WERI-Rb-1 (cell line): ENCODE measurements at regions not wholly inside any gene's neighbourhood (a gene's known extent, or its start where the extent isn't known, plus 50 kb on each side); places are given as distances from the start of the nearest gene placed in this dataset.

Source experiments
- DNase-seq: peaks from one replicate; pipeline ENCODE4 v3.0.0-alpha.2; 2020
- H3K27ac ChIP-seq: fragments of 250-450 bp; sonication (Bioruptor Pico); 2 replicates; pipeline ENCODE4 v1.5.1; 2020; ENCODE audit warnings: mild to moderate bottlenecking, moderate library complexity
- H3K27me3 ChIP-seq: fragments of 250-450 bp; sonication (Bioruptor Pico); 2 replicates; pipeline ENCODE4 v1.5.1; 2021; ENCODE audit warnings: mild to moderate bottlenecking, low read depth, moderate library complexity; ENCODE audit not compliant: insufficient read depth, severe bottlenecking
- H3K36me3 ChIP-seq: fragments of 250-450 bp; sonication (Bioruptor Pico); 2 replicates; pipeline ENCODE4 v1.5.1; 2020; ENCODE audit warnings: mild to moderate bottlenecking, moderate library complexity
- H3K4me3 ChIP-seq: 2 replicates; pipeline ENCODE4 v1.5.1; 2011; ENCODE audit warnings: low read depth, mild to moderate bottlenecking, control low read depth, low read length
- H3K9me3 ChIP-seq: fragments of 250-450 bp; sonication (Bioruptor Pico); 2 replicates; pipeline ENCODE4 v1.5.1; 2021; ENCODE audit warnings: mild to moderate bottlenecking, moderate library complexity; ENCODE audit not compliant: severe bottlenecking
- CTCF ChIP-seq: IDR thresholded peaks from 2 replicates; pipeline ENCODE4 v1.5.1; 2011; ENCODE audit warnings: low read depth, mild to moderate bottlenecking, control low read depth, inconsistent platforms, low read length

GRCh38 chr18:68525091-68525490 is 189.8 kb downstream of the TMX3 start:
- TF ChIP-seq CTCF: no peak
- Histone ChIP-seq H3K27ac (no peak overlapping the region), H3K36me3 (no peaks in the 10 kb centered on the region), H3K27me3 (no peaks in the 10 kb centered on the region), H3K9me3 (no peaks in the 10 kb centered on the region), H3K4me3 (no peak overlapping the region)
- DNase-seq: no peak

- DNase-seq: no peak
- Histone ChIP-seq H3K9me3 (no peaks in the 10 kb centered on the region), H3K27ac (no peak overlapping the region), H3K27me3 (no peaks in the 10 kb centered on the region), H3K36me3 (no peaks in the 10 kb centered on the region), H3K4me3 (no peak overlapping the region)
- no peak for TF ChIP-seq CTCF
These were observed 194.4 kb downstream of the TMX3 start for GRCh38 chr18:68520406-68521075.

GRCh38 chr18:68519336-68519735 is 195.6 kb downstream of the TMX3 start:
- DNase-seq: no peak
- Histone ChIP-seq H3K4me3 (no peak overlapping the region), H3K9me3 (no peaks in the 10 kb centered on the region), H3K27me3 (no peaks in the 10 kb centered on the region), H3K27ac (no peak overlapping the region), H3K36me3 (no peaks in the 10 kb centered on the region)
- no peak for TF ChIP-seq CTCF

GRCh38 chr18:68509902-68510301 is 205.0 kb downstream of the TMX3 start:
- no peaks in the 10 kb centered on the region for H3K9me3 ChIP-seq
- H3K36me3 ChIP-seq: no peaks in the 10 kb centered on the region
- no peaks in the 10 kb centered on the region for H3K27me3 ChIP-seq
- no peak overlapping the region for H3K27ac ChIP-seq
- no peak for DNase-seq
- TF ChIP-seq CTCF: no peak
- no peak overlapping the region for H3K4me3 ChIP-seq

GRCh38 chr18:68507781-68508180 is 207.1 kb downstream of the TMX3 start:
- H3K4me3 ChIP-seq: no peak overlapping the region
- DNase-seq: no peak
- no peak for TF ChIP-seq CTCF
- H3K9me3 ChIP-seq: no peaks in the 10 kb centered on the region
- no peak overlapping the region for H3K27ac ChIP-seq
- H3K36me3 ChIP-seq: no peaks in the 10 kb centered on the region
- H3K27me3 ChIP-seq: no peaks in the 10 kb centered on the region

- DNase-seq: no peak
- Histone ChIP-seq H3K27ac (no peak overlapping the region), H3K27me3 (no peaks in the 10 kb centered on the region), H3K4me3 (no peak overlapping the region), H3K9me3 (no peaks in the 10 kb centered on the region), H3K36me3 (no peaks in the 10 kb centered on the region)
- no peak for TF ChIP-seq CTCF
These were observed 209.7 kb downstream of the TMX3 start for GRCh38 chr18:68505178-68505574.
